Astrocyte of the cerebellum (primary cell): ENCODE measurements at regions not wholly inside any gene's neighbourhood (a gene's known extent, or its start where the extent isn't known, plus 50 kb on each side); places are given as distances from the start of the nearest gene placed in this dataset.

Experiments
- DNase-seq: peaks from one replicate; pipeline ENCODE4 v3.0.0-alpha.2; 2011; ENCODE audit warnings: low read depth
- H3K4me3 ChIP-seq: 2 replicates; pipeline ENCODE4 v1.5.1; 2011; ENCODE audit warnings: mild to moderate bottlenecking, low read depth, low read length, moderate library complexity
- CTCF ChIP-seq: IDR thresholded peaks from 2 replicates; pipeline ENCODE4 v1.5.1; 2012; ENCODE audit warnings: low read length, low read depth, moderate library complexity, mild to moderate bottlenecking; ENCODE audit errors: missing control alignments
- in situ Hi-C: cut with HindIII; loops from 2 replicates; pipeline ENCODE4 v1.10.0; 2017; ENCODE audit warnings: low sequenced_read_pairs

- no peak for DNase-seq
- no peak overlapping the region for H3K4me3 ChIP-seq
- in situ Hi-C loops: no loop called here
- no peak for TF ChIP-seq CTCF
These were observed 481.9 kb downstream of the UTRN start for GRCh38 chr6:144767051-144767450.

GRCh38 chr6:144768551-144769075 is 483.5 kb downstream of the UTRN start:
- no peak for TF ChIP-seq CTCF
- DNase-seq: no peak
- in situ Hi-C loops: no loop called here
- no peak overlapping the region for H3K4me3 ChIP-seq

- TF ChIP-seq CTCF: no peak
- in situ Hi-C loops: no loop called here
- no peak overlapping the region for H3K4me3 ChIP-seq
- no peak for DNase-seq
These were observed 484.0 kb downstream of the UTRN start for GRCh38 chr6:144769142-144769541.

- DNase-seq: no peak
- in situ Hi-C loops: no loop called here
- no peak for TF ChIP-seq CTCF
- no peak overlapping the region for H3K4me3 ChIP-seq
These were observed 491.1 kb downstream of the UTRN start for GRCh38 chr6:144776031-144776819.

- TF ChIP-seq CTCF: no peak
- DNase-seq: no peak
- H3K4me3 ChIP-seq: no peak overlapping the region
- in situ Hi-C loops: no loop called here
These were observed 492.1 kb downstream of the UTRN start for GRCh38 chr6:144777249-144777648.

- no peak for DNase-seq
- no peak for TF ChIP-seq CTCF
- in situ Hi-C loops: no loop called here
- no peak overlapping the region for H3K4me3 ChIP-seq
These were observed 492.9 kb downstream of the UTRN start for GRCh38 chr6:144778056-144778455.
